HCT116 (cell line): ENCODE measurements at regions not wholly inside any gene's neighbourhood (a gene's known extent, or its start where the extent isn't known, plus 50 kb on each side); places are given as distances from the start of the nearest gene placed in this dataset.
"Not testable (repeated sequence)": the region's sequence is repeated elsewhere in the genome, so short reads cannot be mapped to it uniquely, and the experiment has no call there.

Experiments used
- CBX3 ChIP-seq: IDR thresholded peaks from 2 replicates; pipeline ENCODE4 v1.6.1; 2012; ENCODE audit warnings: low read depth
- CEBPB ChIP-seq: IDR thresholded peaks from 2 replicates; pipeline ENCODE4 v1.6.1; 2012; ENCODE audit warnings: low read depth
- CTCF ChIP-seq, 3 experiments: fragments of 200-600 bp in 1 of 3; sonication (generic) in 1 of 3; IDR thresholded peaks in 2 of 3; conservative IDR thresholded peaks in 1 of 3; 2 replicates each; pipeline ENCODE4 v1.5.1; 2012 to 2017; ENCODE audit warnings: low read depth in 2 of 3, low read length in 2 of 3, antibody characterized with exemption in 1 of 3, borderline replicate concordance in 1 of 3, control low read depth in 1 of 3, mild to moderate bottlenecking in 1 of 3, mixed read lengths in 1 of 3, mixed run types in 1 of 3, moderate library complexity in 1 of 3; ENCODE audit not compliant: insufficient read depth in 1 of 3
- EGR1 ChIP-seq: IDR thresholded peaks from 2 replicates; pipeline ENCODE4 v1.6.1; 2012; ENCODE audit warnings: low read depth
- JUND ChIP-seq: IDR thresholded peaks from 2 replicates; pipeline ENCODE4 v1.6.1; 2012
- MAX ChIP-seq: IDR thresholded peaks from 2 replicates; pipeline ENCODE4 v1.6.1; 2012
- POLR2A ChIP-seq: IDR thresholded peaks from 2 replicates; pipeline ENCODE4 v1.7.0; 2011; ENCODE audit warnings: borderline replicate concordance; ENCODE audit not compliant: insufficient read depth, insufficient read length; ENCODE audit errors: extremely low read depth
- POLR2AphosphoS5 ChIP-seq: IDR thresholded peaks from 2 replicates; pipeline ENCODE4 v1.6.1; 2011; ENCODE audit warnings: mild to moderate bottlenecking, low read depth, low read length, moderate library complexity
- REST ChIP-seq: IDR thresholded peaks from 2 replicates; pipeline ENCODE4 v1.6.1; 2012; ENCODE audit warnings: low read depth
- SP1 ChIP-seq: IDR thresholded peaks from 2 replicates; pipeline ENCODE4 v1.6.1; 2012; ENCODE audit warnings: low read depth
- SRF ChIP-seq: IDR thresholded peaks from 2 replicates; pipeline ENCODE4 v1.6.1; 2012; ENCODE audit warnings: low read depth
- YY1 ChIP-seq: IDR thresholded peaks from 2 replicates; pipeline ENCODE4 v1.6.1; 2011; ENCODE audit warnings: low read length, low read depth, moderate library complexity, mild to moderate bottlenecking; ENCODE audit not compliant: insufficient replicate concordance; ENCODE audit errors: extremely low read depth
- ZFX ChIP-seq: fragments of 450-650 bp; IDR thresholded peaks from 2 replicates; pipeline ENCODE4 v1.6.1; 2017
- ZNF274 ChIP-seq: fragments of 200-500 bp; sonication (Bioruptor generic); IDR thresholded peaks from 2 replicates; pipeline ENCODE4 v1.6.1; 2014; ENCODE audit warnings: mild to moderate bottlenecking, low read depth, low read length, inconsistent platforms

GRCh38 chr21:13986996-13987958 is 223.5 kb downstream of the LIPI start:
- not testable (repeated sequence) for TF ChIP-seq CEBPB; SP1; CTCF (IDR thresholded peaks at IDR 0.05 in 2 of 3, conservative IDR thresholded peaks at IDR 0.05 in 1 of 3; ENCODE audit: borderline replicate concordance in 1 of 3, insufficient read depth in 1 of 3, low read depth in 2 of 3, low read length in 2 of 3); MAX; JUND; POLR2A; YY1; EGR1; CBX3; SRF; ZNF274; REST; POLR2AphosphoS5; ZFX
